ENCODE measurements at regions not wholly inside any gene's neighbourhood (a gene's known extent, or its start where the extent isn't known, plus 50 kb on each side); places are given as distances from the start of the nearest gene placed in this dataset.
"Not testable (repeated sequence)": the region's sequence is repeated elsewhere in the genome, so short reads cannot be mapped to it uniquely, and the experiment has no call there.

DNA sequence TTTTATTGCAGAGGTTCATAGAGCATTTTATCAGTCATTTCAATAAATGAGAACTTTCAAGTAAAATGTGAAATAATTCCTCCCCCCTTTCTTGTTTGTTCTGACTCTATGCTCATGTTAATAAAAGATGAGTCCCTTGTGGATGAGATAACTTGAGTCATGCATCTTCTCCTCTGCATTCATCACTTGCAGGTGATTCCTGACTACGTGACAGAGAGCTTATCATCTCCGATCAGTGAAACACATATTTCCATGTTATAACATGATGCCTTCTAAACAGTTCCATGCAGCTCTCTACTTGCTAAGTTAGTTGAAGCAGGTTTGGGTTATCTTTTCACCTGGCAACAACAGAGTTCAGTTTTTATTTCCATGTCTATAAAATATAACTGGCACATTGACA lies 160.1 kb upstream of the ANKRD50 start:
- DNase-seq = no peak

DNA sequence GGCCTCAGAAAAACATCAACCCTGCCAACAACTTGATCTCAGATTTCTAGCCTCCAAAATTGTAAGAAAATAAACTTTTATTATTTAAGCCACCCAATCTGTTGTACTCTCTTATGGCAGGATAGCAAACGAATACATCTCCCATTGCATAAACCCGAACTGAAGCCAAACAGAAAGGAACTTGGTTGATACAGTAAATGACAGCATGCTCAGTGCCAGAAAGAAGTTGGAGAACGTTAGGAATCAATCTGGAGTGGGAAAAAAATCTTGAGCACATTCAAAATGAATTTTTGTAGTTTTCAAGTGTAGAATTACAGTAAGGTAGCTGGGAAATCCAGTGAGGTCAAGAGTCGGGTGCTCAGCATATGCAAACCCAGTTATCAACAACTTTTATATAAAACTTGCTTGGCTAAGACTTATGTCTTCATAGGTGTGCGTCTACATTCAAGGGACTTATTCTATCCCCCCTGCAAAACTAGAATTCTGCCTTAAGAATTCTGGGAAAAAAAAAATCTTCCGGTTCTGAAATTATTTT lies 157.5 kb upstream of the ANKRD50 start:
- no peak for DNase-seq

DNA sequence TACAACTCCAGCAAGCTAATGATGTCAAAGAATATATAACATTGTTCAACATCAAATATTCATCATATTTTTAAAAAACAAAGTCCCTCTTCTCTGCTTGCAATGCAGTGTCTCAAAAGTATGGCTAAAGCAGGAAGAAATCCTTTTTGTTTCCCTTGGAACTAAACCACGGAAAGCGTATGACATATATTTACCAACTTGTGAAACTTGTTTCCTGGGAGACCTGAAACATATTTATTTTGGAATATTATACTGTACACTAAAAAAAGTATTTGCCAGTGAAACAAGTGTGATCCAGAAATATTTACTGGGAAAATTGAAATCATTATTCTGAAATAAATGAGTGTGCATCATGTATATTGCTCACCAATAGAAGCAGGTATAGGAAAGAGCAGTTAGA lies 156.0 kb upstream of the ANKRD50 start:
- DNase-seq = no peak

GRCh38 chr4:124867536-124867935 lies 155.0 kb upstream of the ANKRD50 start:
- DNase-seq = no peak

GRCh38 chr4:124866301-124866700 lies 153.8 kb upstream of the ANKRD50 start:
- no peak for DNase-seq

GRCh38 chr4:124863040-124863545 lies 150.6 kb upstream of the ANKRD50 start:
- DNase-seq = no peak

- DNase-seq = no peak
Measured at GRCh38 chr4:124862261-124862660, 149.7 kb upstream of the ANKRD50 start.

GRCh38 chr4:124861761-124862160 lies 149.2 kb upstream of the ANKRD50 start:
- DNase-seq = no peak

GRCh38 chr4:124854968-124855367 lies 142.4 kb upstream of the ANKRD50 start:
- DNase-seq = no peak

DNA sequence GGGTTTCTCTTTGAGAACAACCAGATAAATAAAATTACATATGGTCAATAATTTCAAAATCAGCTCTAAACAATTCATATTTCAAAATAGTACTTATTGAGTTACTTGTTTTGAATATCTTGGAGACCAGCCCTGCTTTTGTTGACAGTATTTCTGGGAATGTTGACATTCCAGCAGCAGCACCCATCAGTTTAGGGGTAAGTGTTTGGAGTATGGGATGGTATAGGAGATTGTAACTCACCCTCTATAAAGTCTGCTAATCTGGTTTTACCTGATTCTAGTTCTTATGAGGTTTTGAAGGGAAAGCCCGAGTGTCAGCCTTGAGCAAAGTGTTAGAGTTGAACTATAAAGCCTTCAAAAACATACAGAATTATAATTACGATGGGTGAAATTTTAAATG lies 139.2 kb upstream of the ANKRD50 start:
- no peak for DNase-seq

GRCh38 chr4:124846306-124846705 lies 133.8 kb upstream of the ANKRD50 start:
- DNase-seq = no peak

DNA sequence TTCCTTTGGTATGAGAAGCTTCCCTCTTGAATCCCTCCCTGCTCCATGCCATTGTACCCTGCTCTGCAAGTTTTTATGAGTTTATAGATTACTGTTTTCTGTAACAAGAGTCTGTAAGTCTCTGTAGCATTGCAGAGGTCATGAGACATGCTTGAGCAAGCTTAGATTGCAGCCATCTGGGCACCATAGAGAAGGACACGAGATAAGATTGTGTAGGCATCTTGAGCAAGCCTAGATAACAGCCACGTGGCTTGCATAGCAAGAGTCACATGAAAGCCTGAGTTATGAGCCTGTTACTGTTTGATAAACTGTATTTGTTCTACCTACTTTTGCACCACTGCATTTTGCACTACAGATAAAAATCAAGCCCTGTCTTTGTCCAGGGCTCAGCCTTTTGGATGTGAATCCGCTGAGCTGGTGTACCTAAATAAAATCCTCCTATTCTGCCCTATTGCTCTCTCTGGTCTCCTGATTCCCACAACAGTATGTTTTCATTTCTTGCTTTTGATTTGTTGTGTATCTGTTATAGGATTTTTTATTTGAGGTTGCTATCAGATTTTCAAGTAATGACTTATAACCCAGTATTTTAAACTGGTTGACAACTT lies 127.4 kb upstream of the ANKRD50 start:
- DNase-seq = no peak

DNA sequence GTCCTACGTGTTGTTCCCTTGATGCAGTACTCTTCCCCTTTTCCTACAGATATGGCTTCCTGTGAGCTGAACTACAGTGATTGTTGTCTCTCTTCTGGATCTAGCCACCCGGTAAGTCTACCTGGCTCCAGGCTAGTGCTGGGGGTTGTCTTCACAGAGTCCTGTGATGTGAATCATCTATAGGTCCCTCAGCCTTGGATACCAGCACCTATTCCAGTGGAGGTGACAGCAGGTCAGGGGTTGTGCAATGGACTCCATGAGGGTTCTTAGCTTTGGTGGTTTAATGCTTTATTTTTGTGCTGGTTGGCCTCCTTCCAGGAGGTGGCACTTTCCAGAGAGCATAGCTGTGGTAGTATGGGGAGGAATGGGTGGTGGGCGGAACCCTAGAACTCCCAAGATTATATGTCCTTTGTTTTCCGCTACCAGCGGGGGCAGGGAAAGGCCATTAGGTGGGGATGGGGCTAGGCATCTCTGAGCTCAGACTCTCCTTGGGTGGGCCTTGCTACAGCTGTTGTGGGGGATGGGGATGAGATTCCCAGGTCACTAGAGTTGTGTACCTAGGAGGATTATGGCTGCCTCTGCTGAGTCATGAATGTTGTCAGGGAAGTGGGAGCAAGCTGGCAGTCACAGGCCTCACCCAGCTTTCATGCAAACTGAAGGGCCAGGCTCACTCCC lies 121.4 kb upstream of the ANKRD50 start:
- DNase-seq = no peak

DNA sequence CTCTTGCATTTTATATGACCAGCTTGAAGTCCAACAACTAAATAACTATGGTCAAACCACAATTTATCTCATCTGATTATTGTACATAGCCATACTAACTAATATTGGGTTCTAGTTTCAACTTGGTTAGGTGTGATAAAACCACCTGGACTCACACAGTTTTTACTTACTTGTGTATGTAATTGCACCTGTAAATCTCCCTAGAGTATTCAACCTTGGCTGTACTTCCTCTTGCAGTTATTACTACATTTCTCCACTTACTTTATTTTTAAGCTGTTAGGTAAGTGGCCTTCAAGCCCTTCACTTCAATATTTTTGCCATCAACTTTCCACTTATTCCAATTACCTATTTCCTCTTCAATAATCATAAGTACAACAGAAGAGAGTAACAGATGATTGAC lies 115.8 kb upstream of the ANKRD50 start:
- no peak for DNase-seq

DNA sequence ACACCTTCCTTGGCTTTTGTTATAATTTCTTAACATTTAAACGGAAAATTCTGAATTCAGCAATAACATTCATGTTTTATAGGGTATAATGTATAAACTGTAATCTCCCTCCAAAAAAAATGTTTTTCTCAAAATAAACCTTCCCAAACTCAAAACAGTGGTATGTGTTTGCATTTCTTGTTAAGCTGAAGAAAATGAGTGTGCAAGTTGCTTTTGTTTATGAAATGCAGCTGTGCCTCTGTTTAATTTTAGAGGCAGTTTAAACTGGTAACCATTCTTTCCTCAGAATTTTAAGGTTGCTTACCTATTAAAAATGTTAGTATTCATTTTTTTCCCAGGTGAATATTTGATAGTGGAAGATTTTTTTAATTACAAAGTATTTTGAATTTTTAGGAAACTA lies 105.0 kb upstream of the ANKRD50 start:
- no peak for DNase-seq

- DNase-seq = not testable (repeated sequence)
Measured at GRCh38 chr4:124812203-124812602, 99.7 kb upstream of the ANKRD50 start.

- DNase-seq = no peak
Measured at GRCh38 chr4:124810827-124811226, 98.3 kb upstream of the ANKRD50 start.

DNA sequence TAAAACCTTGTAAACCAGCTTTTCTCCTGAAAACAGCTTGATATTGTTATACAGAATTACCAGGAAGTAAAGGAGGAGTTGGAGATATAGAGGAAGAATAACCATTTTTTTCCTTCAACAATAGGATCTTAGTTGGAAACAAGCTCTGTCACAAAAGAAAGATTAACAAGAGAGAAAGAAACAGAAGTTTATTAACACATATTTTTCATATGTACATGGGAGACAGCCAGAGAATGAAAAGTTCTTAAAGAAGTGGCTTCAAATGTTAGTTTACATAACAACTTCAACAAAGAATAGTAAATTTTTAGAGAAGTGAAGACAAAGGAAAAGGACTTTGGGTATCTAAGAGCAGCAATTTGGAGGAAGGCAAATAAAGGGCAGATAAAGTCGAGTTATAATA lies 94.9 kb upstream of the ANKRD50 start:
- no peak for DNase-seq

- no peak for DNase-seq
Measured at GRCh38 chr4:124806403-124806802, 93.9 kb upstream of the ANKRD50 start.

GRCh38 chr4:124804584-124804983 lies 92.1 kb upstream of the ANKRD50 start:
- DNase-seq = no peak

- no peak for DNase-seq
Measured at GRCh38 chr4:124804041-124804440, 91.5 kb upstream of the ANKRD50 start.

DNA sequence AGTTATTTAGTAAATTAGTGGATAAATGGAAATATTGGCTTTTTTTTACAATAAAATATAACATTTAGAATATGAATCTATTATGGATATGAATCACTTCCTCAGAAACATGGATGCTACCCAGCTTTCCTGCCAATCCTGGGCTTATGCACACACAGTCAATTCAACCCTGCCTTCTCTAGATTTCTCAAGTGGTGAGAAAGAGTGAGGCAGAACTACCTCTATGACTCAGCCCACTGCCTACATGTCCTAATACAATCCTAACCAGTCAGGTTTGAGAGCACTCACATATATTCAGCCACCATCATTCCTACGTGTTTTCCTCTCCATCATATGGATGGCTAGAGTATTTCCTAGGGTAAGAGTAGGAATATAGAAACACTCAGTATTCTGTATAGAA lies 91.1 kb upstream of the ANKRD50 start:
- no peak for DNase-seq

GRCh38 chr4:124803026-124803425 lies 90.5 kb upstream of the ANKRD50 start:
- DNase-seq = no peak

DNA sequence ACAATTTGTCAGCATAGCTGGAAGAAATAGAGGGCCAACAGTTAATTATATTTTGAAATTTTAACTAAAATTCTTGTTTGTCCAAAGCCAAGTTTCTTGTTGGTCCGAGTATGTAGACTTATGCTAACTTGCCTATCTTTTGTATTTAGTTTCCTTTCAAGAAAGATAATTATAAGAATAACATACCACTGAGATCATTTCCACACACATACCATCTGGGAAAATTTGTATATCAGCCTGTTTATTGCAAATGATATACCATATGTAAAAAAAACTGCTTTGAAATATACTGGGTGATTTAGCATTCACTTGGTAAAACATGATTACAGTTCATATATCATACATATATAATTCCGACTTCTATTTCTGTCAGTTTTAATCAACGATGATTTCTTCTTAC lies 84.7 kb upstream of the ANKRD50 start:
- DNase-seq = no peak

DNA sequence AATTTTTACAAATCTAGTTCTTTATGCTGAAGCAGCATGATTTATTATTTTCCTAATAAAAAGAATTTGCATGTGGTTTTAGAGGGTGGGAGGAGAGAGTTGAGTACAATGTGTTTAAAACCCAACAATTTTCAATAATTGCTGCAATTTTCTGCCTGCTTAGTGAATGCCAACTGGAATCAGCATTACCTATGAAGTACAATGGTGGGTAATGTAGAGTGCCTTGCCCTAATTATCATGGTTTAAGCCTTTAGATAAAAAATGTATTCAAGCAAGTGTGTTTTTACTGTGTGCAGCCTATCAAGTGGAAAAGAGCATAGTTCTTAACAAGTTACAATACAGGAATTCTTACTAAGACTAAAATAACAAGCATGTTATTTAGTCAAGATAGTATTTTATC lies 77.9 kb upstream of the ANKRD50 start:
- no peak for DNase-seq
